Kidney capillary endothelial cell (primary cell): ENCODE measurements at regions not wholly inside any gene's neighbourhood (a gene's known extent, or its start where the extent isn't known, plus 50 kb on each side); places are given as distances from the start of the nearest gene placed in this dataset.

Experiments
- DNase-seq: peaks from one replicate; pipeline ENCODE4 v3.0.0-alpha.2; 2018; ENCODE audit warnings: low spot score

DNA sequence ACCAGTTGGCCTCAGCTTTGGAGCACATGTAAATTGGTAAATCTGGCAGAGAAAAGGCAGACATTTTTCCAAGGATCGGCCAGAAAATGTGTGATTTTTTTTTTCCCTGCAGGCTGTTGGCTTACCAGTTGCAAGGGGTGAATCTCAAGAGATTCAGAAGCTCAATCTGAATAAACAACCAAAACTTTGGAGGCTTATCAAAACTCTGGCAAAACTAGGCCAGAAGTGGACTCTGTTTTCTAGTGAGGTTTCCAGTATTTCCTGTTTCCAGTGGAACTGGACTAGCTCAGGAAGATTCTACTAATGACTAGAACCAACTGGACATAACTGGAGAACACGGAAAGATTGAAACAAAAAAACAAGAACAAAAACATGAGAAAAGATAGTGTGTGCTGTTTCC lies 191.3 kb downstream of the SMIM20 start:
- no peak for DNase-seq

DNA sequence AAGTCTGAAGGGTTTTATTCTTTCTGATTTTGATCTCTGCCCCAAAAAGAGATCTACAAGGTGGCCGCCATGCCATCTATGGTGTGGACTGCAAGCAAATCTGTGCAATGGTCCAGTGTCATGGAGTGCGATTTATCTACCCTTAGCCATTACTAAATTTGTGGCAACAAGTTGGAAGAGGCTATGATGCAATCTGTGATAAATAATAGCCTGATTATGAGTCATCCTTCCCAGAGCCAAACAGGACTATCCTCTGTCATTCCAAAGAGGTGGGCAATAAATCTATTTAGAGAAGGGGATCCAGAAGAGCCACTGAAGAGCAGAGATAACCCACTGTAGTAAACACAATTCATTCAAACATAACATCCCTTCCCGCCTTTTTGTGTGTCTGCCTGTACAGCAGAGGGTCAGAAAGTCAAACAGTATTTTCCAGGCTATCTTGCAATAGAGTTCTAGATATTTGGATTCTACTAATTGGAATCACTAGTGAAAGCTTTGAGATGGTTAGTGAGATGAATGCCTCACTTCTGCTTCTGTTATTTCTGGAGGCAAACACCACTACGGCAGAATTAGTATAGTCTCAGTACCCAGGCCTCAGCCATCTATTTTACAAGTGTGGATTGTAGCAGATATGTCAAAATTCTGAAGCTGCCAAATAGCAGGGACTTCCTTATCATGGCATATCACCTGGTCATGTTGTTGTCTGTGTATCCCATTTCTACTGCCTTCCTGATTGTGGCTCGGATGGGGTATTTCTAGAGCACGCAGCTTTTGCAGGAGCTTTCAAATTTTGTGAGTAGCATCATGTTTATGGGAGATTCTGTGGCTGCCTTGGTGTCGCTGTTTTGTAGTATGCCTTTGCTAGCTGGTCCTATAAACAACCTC lies 192.0 kb downstream of the SMIM20 start:
- DNase-seq = no peak

- DNase-seq = no peak
These were observed 192.8 kb downstream of the SMIM20 start for GRCh38 chr4:26106776-26107175.

DNA sequence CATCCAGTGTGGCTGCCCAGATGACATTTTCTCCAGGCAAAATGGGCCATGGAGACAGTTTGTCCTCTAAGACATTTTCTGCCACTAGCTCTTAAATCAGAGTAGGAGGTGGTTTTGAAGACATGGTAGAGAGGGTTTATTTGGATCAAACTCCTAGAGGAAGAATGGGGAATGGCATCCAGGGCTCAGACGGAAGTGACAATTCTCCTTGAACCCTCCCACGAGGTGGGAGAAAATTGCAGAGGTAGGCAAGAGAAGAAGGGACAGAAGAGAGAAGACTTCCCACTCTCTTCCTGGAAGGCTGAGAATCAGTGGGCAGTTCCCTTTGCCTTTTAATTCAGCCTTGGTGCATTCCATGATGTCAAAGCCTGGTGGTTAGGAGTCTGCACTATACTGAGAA lies 194.0 kb downstream of the SMIM20 start:
- DNase-seq = no peak

- DNase-seq = no peak
These were observed 196.5 kb downstream of the SMIM20 start for GRCh38 chr4:26110493-26110892.

DNA sequence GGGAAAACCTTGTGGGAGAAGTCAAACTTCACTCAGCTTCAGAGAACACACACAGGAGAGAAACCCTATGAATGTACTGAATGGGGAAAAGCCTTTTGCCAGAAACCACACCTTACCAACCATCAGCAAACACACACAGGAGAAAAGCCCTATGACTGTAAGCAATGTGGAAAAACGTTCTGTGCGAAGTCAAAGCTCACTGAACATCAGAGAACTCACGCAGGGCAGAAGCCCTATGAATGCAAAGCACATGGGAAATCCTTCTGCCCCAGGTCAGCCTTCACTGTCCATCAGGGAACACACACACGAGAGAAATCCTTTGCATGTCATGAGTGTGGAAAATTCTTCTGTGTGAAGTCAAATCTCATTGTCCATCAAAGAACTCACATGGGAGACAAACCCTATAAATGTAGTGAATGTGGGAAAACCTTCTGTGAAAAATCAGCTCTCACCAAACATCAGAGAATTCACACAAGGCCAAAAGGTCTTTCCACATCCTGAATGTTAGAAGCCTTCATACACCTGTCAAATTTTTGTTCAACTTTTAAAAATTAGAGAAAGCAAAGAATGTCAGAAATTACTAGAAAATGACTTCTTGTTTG lies 199.4 kb downstream of the SMIM20 start:
- DNase-seq = no peak

- no peak for DNase-seq
These were observed 202.0 kb downstream of the SMIM20 start for GRCh38 chr4:26116057-26116456.

DNA sequence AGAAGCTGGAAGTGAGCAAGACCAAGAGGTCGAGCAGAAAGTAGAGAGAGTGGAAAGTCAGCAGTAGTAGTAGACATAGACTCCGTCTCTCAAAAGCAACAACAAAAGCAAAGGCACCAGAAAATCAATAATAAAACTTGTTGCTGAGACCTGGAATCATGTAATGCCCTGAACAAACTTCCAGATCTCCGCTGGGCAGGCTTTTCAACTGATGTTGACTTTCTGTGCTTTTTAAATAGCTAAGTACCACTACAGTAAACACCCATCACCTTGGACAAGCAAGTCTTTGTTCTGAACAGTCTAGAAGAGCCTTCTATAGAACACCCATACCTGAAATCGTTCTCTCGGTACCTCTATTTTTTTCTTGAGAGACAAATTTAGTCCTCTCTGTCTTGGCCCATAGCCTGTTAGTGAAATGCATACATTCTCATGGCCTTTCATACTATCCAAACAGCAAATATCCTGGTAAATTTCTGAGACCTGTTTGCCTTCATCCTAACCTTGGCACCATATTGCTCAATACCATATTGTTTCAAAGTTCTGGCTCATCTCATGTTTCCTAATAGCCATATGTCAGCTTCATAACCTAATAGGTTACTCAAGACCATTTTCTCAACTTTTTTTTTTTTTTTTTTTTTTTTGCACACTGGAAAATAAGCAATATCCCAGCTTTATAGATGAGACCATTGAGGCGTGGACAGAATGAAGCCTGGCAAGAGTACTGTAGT lies 200.6 kb upstream of the RBPJ start:
- no peak for DNase-seq

DNA sequence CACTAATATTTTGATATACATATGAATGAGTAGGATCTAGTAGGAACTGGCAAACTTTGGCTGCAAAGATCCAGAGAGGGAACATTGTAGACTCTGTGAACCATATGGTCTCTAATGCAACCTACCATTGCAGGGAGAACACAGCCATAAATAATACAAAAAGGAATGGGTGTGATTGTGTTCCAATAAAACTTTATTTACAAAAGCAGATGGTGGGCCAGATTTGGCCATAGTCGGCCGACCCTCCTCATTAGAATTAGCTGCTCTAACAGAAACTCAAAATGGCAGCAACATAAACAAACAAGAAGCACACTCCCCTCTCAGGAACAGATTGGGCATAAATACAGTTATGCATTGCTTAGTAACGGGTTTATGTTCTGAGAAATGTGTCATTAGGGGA lies 198.1 kb upstream of the RBPJ start:
- no peak for DNase-seq

GRCh38 chr4:26124753-26125321 lies 196.0 kb upstream of the RBPJ start:
- no peak for DNase-seq

- DNase-seq = no peak
These were observed 194.6 kb upstream of the RBPJ start for GRCh38 chr4:26126143-26126718.

DNA sequence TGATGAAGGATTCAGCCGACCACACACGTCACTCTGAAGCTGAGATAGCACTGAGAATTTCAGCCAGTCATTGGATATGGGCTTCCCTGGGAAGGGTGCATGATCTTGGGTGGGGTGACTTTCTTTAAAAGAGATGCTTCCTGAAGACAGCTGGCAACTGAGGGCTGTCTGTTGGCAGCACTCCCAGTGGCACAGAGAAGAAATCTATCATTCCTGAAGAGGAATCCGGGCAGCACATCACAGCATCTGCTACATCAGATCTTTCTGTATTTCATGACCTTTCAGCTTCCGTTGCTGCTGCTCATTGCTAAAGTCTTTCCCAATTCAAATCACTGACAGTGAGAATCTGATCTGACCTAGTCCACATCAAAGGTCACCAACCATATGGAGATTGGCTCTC lies 193.8 kb upstream of the RBPJ start:
- no peak for DNase-seq

- DNase-seq = no peak
These were observed 192.9 kb upstream of the RBPJ start for GRCh38 chr4:26127851-26128337.

DNA sequence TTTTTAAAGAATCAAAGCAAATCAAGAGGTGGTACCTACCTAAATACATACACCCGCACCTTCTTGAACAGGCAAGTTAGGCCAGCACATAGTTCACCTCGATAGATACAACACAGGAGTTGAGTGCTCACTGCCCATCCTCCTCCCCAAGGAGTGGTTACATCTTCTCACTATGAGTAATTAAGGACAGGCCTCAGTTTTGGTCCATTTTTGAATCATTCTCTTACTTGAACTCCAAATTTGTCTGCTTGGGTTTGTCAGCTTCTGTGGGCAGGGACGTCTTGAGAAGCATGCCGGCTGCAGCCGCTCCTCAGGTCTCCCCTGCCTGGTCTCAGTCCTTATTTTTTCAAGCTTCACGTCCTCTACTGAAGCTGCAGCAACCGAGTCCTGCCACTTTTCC lies 190.6 kb upstream of the RBPJ start:
- no peak for DNase-seq

DNA sequence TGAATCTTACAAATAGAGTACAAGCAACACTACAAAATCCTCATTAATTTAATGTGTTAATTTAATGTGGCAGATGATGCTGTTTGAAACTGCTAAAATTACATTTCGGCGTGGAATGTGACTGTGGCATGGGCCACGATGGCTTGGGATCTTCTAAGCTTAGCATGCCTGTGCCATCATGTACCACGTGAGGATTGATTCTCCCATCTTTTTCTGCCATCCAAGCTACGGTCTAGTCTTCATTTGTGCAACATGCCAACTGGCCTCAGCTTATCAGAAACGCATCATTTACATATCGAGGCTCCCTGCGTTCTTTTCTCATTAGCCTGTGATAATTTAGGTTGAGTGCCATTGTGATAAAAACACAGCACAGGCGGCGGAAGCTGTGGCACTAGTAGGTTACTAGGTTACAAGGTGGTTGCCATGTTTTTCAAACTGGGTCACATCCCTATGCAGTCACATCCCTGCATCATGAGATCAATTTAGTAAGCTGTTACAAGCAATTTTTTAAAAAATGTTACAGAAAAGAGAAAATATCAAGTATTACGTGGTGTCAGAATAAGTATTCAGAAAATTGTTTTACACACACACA lies 189.9 kb upstream of the RBPJ start:
- DNase-seq = no peak

- no peak for DNase-seq
These were observed 189.1 kb upstream of the RBPJ start for GRCh38 chr4:26131711-26132110.

DNA sequence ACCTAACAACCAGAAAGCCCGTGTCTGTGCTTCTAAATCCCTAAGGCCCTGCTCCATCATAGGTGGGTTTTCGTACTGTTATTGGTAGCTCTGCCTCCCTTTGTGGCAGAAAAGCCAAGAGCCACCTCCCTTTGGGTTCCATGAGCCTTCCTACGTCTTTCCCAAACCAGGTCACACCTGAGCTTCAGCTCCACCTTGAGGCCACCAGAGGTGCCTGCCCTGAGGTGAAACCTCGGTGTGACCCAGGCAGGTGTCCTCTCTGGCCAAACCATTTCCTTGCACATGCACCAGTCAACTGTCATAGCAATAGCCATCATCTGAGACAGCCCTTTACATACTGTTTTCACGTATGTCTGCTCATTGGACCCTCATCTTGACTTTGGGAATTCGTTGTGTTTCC lies 188.0 kb upstream of the RBPJ start:
- DNase-seq = no peak

DNA sequence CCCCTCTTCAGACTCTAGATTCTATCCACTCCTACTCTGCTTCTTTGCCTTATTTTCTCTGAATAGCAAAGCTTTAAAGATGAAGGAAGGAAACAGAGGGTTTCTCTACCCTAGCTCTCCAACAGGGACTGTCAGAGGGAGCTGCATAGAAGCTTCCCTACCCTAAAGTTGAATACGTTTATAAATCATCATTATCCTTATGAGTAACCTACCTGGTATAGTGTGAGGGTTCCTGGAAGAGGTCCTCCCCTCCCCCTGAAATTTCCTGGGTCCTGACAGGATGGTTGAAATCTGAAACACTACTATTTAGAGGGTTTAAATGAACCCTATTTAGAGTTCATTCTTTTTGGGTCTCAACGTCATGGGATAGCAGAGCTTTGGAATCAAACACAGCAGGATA lies 187.0 kb upstream of the RBPJ start:
- DNase-seq = no peak

DNA sequence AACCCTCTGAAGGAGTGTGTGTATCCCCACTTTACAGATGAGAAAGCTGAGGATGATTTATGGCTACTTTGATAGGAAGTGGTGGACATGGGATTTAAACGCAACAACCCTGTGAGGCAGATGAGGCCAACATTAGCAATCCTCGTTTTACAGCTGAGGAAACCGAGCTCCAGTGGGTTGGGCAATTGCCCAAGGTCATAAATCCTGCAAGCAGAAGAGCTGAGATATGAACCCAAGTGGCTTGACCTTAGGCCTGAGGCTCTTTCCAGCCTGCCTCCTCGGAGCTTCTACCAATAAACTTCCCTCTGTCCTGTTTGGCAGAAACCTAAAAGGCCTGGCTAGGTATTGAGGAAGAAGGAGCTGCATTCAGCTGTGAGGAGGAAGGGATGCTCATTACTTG lies 185.5 kb upstream of the RBPJ start:
- no peak for DNase-seq

GRCh38 chr4:26136615-26137014 lies 184.2 kb upstream of the RBPJ start:
- no peak for DNase-seq

DNA sequence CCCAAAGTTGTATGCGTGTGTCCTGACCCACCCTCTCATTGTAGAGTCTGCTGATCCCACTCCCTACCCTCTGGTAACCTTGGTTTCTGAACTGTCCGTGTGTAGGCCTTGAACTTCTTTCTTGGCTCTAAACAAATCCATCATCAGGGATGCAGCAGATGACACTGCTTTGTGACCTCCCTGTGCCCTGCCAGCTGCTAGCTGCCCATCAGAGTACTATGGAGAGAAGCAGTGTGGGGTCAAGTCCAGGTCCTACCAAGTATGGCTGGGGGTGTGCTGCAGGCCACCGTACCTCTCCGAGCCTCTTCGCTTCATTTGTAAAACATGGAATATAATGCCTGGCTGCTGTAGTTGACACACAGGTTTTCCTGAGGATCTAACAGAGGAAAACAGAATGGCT lies 183.5 kb upstream of the RBPJ start:
- no peak for DNase-seq
